Anterior cingulate cortex (tissue), 58 donors: ENCODE measurements at regions not wholly inside any gene's neighbourhood (a gene's known extent, or its start where the extent isn't known, plus 50 kb on each side); places are given as distances from the start of the nearest gene placed in this dataset.
A peak's percentile ranks its signal among the peaks of the same experiment; 100 is the strongest.

ENCODE experiments used
- DNase-seq, 58 donors: peaks; one replicate each; lab custom pipeline; 2025; lab: John Stamatoyannopoulos, UW

- no peak for DNase-seq
Measured at GRCh38 chr2:8215159-8215863, 466.5 kb upstream of the ID2 start.

GRCh38 chr2:8215982-8216381 is 465.9 kb upstream of the ID2 start:
- no peak for DNase-seq

DNA sequence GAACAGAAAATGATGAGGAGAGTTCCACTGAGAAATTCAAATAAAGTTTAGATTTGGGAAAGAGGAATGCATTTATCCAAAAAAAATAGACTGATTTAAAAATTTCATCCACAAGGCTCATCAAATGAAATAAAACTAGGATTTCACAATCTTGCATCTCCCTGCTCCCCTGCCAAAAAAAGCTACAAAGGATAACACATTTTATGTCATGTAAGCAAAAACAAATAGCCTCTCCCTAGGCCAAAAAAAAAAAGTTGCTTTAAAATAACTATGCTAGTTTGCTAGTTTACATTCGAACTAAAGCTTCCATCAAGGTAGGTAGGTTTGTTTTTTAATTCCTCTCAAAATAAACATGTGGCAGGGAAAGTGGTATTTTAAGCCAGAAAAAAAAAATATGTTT is 465.5 kb upstream of the ID2 start:
- no peak for DNase-seq

DNA sequence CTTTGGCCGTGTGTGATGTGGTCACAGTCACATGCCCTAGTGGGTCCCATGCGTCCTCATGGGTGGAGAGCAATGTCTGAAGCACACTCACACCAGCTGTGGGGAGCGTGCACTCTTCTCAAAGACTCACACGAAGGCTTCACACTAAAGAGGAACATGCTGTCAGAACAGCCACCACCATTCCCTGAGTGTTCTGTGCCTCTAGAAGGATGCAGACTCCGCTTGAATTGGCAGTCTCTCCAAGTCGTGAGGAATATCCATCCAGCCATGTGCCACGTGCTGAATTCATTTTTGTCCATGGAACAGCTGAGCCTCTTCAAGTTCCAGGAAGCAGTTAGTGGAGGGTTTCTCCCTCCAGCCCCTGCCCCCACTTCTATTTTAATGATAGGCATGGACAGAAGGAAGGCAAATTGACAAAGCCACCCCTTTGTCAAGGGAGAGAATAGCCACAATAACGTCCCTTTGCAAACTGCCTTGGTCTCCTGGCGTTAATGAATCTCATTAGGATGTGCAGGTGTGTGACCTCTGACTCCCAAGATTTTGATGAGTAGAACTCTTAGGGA is 464.3 kb upstream of the ID2 start:
- DNase-seq, result no peak

DNA sequence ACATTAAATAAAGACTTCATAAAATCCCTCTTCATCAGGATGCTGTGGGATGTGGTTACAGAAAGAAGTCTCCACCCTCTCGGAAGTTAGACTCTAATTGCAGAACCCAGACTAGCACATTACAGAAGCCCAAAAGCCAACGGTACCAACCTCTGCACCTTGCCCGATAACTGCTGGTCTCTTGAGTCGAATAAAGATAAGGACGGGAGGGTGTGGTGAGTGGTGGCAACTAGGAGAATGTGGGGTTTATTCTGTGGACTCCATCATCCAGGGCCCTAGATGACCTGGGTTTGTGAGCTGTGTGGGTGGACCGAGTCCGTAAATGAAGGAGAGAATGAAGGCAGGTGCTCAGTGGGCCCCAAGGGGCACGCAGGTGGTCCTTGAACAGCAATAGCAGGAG is 462.8 kb upstream of the ID2 start:
- DNase-seq, result no peak

GRCh38 chr2:8219631-8220355 is 462.1 kb upstream of the ID2 start:
- DNase-seq, result no peak

DNA sequence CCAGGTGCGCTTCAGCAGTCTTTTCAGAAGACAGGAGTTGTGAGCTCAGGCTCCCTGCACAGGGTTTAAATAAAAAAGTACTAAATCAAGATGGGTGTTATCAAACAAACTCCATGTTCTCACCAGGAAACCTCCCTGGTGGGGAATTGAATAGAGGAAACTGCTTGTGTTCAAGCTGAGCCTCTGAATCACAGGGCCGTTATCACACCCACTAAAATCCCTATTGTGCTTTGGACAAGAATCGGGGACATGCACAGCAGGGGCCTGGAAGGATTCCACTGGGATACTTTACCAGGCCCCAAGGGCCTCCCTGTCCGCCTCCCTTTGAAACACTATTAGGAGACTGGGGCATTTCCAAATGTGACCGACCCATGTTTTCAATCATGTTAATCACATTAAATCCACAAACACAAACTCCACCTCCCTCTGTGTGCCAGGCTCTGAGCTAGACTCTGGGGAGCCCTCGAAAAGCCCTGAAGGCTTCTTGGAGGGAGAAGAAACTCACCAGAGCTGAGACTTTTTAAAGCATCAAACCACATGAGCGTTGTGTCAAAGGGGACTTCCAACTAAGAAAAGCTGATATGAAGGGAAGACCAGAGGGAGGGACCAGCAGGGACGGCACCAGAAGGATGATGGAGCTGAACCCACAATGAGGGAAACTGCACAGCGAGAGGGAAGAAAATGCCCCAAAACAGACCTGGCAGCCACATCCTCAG is 458.7 kb upstream of the ID2 start:
- DNase-seq, result no peak

DNA sequence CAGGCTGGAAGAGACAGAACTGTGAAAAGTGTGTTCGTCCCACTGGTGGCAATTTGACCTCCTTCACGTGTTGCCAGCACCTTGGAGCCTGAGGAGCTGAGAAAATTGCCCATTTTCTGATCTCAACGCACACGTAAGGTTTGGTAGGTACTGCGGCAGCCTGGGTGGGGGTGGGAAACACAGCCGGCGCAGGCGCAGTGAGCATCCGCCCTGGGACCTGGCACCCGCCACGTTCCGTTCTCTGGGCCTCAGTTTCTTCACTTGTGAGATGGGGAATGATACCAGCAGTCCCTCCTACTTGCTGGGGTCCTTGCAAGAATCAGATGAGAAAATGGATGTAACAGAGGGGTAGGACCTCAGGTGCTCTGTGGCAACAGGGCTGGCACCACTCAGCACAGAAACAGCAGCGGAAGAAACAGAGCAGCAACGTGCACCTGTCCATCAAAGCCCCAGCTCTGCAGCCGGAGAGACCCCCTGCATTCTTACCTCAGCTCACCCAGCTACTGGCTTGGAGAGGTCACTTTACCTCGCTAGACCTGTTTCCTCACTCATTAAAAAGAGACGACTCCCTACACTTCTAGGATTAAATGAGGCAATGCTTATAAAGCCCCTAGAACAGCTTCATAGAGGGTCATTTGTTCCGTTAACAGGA is 458.0 kb upstream of the ID2 start:
- no peak for DNase-seq

- DNase-seq, result no peak
Measured at GRCh38 chr2:8224347-8225190, 457.3 kb upstream of the ID2 start.

- DNase-seq, result no peak
Measured at GRCh38 chr2:8225266-8225665, 456.6 kb upstream of the ID2 start.

- no peak for DNase-seq
Measured at GRCh38 chr2:8225798-8226197, 456.1 kb upstream of the ID2 start.

- DNase-seq, result peak in 8 of 58 donors; percentile 7 to 37 (median 22)
Measured at GRCh38 chr2:8229546-8229986, 452.3 kb upstream of the ID2 start.

GRCh38 chr2:8230466-8230865 is 451.4 kb upstream of the ID2 start:
- no peak for DNase-seq

DNA sequence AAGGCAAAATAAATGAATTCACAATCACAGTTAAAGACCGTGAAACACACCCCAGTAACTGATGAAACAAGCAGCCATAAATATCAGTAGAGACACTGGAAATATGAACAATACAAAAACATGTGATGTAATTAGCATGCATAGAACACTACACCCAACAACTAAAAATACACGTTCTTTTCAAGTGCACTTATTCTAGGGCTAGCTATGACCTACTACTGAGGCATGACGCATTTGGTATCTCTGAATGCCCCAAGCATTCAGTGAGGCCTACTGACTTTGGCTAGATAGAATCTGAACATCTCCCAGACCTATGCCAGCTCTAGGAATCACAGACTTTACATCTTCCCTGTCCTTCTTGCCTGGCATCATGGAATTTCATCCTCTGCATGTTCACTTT is 450.0 kb upstream of the ID2 start:
- DNase-seq, result no peak

GRCh38 chr2:8232871-8233270 is 449.0 kb upstream of the ID2 start:
- no peak for DNase-seq

DNA sequence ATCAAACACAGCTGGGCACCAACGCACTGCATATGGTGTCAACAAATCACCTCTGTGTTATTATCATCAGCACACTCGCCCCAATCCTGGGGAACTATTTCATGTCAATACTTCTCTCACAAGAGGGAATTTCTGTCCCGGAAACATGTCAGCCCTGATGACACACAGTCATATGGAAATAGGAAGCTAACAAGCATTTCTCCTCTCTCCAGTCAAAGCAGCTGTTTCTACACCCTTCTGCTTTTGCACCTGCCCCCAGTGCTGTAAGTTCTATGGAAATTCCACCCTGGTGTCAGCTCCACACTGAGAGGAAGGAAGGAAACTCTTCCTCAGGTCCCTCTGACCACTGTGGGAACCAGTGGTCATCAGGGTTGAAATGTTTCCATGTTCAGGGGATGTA is 447.6 kb upstream of the ID2 start:
- DNase-seq, result no peak

- DNase-seq, result no peak
Measured at GRCh38 chr2:8234757-8235374, 447.0 kb upstream of the ID2 start.

- DNase-seq, result no peak
Measured at GRCh38 chr2:8235419-8235818, 446.4 kb upstream of the ID2 start.

- DNase-seq, result no peak
Measured at GRCh38 chr2:8236391-8236790, 445.5 kb upstream of the ID2 start.
